ENCODE measurements at regions not wholly inside any gene's neighbourhood (a gene's known extent, or its start where the extent isn't known, plus 50 kb on each side); places are given as distances from the start of the nearest gene placed in this dataset.

DNA sequence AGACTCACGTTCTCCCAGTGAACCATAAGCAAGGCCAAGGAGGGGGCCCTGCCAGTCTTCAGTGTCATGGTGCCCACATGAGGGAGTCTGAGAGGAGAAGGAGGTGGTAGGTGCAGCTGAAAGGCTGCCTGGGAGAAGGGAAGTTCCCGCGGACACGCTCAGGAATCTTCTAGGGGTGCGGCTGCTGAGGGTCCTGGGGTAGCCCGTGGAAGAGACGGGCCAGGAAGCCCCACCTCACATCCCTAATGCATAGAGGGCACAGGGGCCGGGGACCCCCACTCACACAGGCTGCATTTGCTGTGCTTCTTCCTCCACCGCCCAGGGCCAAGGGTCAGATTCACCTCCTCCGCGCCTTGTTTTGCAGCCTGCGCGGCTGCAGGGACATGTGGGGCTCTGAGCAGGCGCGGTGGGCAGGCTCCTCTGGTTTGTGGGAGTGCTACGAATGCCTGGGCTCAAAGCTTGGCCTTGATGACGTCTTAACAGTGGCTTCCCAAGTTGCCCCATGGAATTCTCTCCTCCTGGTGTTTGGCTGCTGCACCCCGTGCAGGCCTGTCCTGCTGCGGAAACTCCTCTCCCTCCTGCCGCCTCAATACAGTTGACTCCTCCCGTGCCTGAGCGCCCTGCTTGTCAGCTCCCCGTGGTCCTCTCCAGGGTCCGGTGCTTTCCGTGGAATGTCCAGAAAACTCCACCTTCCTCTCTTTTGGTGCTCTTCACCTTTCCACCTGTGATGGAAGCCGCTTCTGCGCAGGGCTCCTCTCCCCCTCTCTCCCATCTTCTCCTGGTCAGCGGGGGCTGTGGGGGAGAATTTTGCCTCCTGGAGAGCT, 95.7 kb downstream of the VAPA start:
- no peak for DNase-seq (ENCODE audit: low read depth in 4 of 4, low spot score in 3 of 4)

DNA sequence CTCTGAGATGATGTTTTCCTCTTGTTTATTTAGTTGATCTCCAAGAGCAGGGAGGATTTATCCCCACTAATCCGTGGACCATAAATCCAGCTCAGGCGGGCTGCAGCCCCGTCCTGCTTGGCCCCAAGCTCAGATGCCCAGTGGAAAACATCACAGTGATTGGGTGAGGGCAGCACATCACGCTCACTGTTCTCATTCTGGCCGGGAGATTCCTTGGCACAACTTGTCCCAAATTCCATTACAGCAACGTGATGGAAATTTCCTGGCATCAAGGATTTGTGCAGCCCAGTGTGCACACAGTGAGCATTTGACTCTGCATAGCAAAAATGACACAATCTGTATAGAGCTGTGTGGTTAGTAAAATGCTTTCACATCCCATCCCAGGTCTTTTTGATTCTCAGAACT, 96.8 kb downstream of the VAPA start:
- no peak for DNase-seq (ENCODE audit: low read depth in 4 of 4, low spot score in 3 of 4)

DNA sequence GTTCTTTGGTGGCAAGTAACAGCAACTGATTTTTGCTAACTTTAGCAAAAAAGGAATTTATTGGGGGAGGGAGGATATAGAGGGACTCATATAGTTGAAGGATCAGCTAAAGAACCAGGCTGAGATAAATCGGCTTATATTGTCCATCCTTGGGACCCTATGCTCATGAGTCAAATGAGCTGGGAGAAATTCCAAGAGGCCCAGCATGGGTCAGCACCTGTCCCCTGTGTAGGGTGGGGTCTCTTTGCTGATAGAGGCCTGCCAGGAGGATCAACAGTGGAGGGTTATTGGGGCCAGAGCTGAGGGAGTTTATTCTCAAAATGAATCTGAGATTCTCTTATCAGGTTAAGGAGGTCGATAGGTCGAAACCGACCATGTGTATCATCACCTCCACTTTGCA, 97.2 kb downstream of the VAPA start:
- no peak for DNase-seq (ENCODE audit: low read depth in 4 of 4, low spot score in 3 of 4)

DNA sequence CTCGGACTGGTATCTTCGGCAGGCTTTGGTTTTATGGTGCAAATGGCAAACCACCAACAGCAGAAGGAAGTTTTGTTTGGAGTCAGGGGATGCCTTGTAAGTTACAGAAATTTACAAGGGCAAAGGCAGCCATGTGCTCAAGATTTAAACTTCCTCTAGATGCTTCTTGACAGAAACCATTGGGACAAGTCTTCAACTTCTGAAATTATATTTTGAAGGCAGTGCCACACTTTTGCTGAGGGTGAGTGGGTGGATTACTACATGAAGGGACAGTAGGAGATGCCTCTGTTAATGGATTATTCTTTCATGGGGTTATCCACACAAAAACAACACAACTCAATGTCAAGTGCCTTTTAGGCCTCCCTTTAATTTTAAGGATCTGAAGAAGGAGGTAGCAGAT, 97.9 kb downstream of the VAPA start:
- no peak for DNase-seq (ENCODE audit: low read depth in 4 of 4, low spot score in 3 of 4)

DNA sequence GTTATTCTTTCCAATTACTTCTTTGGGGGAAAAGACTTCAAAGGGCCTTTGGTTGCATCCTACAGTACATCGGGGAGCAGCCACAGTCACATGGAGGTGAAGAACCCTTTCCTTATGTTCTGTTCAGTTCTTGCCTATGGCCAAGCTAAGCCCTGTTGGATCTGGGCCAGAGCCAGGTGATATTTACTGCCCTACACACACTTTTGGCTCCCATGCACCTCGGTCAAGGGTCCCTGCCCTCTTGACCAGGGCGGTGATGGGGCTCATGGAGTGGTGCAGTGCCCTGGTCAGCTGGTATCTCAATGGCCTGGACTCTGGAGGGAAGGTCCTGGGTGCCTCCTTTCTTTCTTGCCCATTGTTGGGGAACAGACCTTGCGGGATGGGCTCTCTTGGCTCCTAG, 98.7 kb downstream of the VAPA start:
- no peak for DNase-seq (ENCODE audit: low read depth in 4 of 4, low spot score in 3 of 4)

DNA sequence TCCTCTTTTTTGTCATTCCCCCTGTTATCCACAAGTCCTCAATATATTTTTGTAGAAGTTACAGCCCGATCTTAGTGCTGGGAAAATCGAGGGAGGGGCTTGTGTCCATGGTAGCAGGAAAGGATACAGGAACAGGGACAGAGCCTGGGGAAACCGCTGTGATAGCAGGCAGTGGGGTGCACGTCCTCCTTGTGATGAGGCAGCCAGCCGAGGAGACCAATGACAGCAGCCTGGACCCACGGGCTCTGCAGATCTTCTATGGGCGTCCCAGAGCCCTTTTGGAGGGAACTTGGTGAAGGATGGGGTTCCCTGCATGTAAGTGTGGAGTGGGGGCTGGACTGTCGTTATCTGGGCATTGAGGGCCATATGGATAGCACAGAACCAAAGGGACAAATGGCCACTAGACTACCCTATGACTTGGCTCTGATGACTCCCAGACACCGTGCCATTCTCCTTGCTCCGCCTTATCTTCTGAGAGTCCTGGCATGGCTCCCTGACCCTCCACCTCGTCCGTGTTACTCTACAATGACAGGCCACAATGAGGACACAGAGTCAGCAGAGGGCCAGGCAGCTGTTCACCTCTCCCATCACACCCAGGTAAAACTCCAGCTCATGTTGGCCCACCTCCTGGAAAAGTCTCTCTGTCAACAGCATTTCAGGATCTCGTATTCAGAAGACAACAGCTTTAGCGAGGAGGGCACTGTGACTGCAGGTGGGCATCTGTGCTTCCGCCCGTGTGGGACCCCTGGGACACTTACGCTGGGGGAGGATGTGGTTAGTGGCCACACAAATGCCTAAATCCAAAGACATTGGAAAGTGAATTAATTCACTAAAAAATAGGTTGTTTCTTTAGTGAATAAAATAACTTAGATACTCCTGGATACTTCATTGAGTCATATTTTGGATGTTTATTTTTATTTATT, 100.1 kb downstream of the VAPA start:
- no peak for DNase-seq (ENCODE audit: low read depth in 4 of 4, low spot score in 3 of 4)

DNA sequence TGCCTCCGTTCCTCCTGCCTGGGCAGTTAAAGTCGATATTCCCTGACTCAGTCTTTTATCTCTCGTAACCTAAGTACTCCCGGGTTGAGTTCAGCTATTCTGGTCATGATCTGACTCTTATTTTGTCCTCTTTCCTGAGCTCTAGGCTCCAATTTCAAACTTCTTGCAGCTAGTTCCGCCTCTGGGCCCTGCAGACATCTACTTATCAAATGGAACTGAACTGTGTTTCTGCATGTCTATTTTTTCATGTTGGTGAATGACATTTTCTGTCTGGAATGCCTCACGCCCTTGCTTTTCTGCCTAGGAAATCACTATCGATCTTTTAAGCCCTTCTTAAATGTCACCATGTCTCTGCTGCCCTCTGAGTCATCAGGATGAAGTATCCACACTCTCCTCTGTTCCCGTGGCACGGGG, 101.5 kb downstream of the VAPA start:
- no peak for DNase-seq (ENCODE audit: low read depth in 4 of 4, low spot score in 3 of 4)

DNA sequence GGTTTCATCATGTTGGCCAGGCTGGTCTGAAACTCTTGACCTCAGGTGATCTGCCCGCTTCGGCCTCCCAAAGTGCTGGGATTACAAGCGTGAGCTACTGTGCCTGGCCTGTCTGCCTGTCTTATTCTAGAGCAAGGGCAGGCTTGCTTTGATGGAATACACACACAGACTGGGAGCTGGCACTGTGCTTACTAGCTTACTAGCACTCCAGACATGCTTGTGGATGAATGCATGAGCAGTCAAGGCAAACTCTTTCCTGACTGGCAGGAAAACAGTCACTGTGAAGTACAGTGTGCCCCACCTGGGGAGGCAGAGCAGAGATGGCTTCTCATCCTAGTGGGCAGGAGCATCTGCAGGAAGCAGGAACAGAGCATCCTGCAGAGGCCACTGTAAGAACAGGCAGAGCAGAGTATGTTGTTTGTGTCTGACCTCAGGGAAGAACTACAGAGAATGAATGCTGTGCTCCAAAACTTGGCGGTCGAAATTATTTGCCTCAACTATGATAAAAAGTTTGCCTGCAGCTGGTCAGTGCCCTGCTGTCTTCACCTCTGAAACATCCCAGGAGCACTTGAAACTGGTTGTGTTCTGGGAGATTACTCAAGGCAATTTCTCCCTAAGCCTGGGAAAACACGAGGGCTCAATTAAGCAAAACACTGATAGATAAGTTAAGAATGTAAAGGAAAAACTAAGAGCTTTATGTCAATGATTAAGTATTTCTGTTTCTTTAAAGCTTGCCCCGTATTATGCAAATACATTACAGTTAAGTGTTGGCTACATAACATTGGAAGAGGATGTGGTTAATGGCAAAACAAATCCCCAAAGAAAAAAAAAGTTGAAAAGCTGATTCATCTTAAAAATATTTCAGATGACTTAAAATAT, 102.4 kb downstream of the VAPA start:
- no peak for DNase-seq (ENCODE audit: low read depth in 4 of 4, low spot score in 3 of 4)

DNA sequence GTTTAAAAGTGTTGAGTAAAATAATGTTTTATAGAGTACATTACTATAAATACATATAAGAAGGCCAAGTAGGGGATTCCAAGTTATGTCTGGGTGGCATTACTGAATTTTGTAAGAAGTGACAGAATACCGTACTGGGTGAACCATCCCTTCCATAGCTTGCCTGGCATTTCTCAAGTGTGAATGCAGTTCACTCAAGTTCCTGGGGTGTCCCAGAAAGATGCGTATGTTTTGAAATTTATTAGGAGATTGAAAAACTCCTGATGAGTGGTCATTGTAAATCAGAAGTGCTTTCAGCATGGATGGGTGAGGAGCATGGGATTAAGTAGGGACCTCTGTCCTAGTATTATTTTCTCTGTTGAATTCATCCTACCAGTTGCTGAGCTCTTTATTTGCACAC, 103.2 kb downstream of the VAPA start:
- DNase-seq (ENCODE audit: low read depth in 4 of 4, low spot score in 3 of 4): no peak

DNA sequence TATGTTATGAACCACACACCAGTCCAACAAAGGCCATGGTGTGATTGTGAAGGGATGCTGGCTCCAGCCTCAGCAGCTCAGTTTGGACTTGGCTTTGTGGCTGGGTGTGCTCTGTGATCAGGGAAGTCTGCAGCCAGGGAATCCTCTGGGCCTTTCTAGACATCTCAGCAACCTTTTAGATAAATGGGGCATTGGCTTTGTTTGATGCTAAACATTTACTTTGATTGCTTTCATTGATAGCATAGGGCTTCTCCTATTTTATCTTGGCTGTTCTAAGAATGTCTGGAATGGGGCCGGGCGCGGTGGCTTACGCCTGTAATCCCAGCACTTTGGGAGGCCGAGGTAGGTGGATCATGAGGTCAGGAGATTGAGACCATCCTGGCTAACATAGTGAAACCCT, 104.5 kb downstream of the VAPA start:
- no peak for DNase-seq (ENCODE audit: low read depth in 4 of 4, low spot score in 3 of 4)

DNA sequence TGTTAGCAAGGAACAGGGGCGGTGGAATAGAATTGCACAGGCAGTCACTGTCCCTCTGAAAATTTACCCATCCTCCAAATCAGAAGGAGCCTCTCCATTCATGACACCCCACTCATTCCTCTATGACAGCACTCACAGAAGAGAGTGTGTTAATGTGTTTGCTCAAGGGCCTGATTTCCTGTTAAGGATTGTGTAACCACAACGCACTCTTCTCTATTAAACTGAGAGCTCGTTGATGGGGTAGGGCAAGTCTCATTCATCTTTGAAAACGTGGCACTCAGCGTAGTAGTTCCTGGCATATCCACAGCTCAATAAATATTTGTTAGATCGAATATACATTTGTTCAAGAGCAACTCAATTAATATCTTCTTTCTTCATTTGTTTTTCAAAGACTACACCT, 106.4 kb downstream of the VAPA start:
- DNase-seq (ENCODE audit: low read depth in 4 of 4, low spot score in 3 of 4): no peak

DNA sequence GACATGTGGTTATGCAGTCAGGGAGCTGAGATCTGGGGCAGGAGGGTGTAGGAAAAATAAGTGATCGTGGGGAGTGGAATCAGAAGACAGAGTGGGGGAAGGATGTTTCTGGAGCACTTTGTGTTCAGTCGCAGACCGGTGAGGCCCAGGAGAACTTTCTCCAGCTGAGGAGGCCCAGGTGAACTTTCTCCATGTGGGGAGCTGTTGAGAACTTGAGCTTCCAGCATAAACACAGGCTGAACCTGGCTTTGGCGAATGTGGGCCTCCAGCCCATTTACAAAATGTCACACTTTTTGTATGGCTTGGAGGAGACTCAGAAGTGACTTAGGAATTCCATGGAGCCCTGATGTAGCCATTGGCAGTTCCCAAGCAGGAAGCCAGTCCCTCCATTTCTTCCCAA, 108.5 kb downstream of the VAPA start:
- DNase-seq (ENCODE audit: low read depth in 4 of 4, low spot score in 3 of 4): no peak

DNA sequence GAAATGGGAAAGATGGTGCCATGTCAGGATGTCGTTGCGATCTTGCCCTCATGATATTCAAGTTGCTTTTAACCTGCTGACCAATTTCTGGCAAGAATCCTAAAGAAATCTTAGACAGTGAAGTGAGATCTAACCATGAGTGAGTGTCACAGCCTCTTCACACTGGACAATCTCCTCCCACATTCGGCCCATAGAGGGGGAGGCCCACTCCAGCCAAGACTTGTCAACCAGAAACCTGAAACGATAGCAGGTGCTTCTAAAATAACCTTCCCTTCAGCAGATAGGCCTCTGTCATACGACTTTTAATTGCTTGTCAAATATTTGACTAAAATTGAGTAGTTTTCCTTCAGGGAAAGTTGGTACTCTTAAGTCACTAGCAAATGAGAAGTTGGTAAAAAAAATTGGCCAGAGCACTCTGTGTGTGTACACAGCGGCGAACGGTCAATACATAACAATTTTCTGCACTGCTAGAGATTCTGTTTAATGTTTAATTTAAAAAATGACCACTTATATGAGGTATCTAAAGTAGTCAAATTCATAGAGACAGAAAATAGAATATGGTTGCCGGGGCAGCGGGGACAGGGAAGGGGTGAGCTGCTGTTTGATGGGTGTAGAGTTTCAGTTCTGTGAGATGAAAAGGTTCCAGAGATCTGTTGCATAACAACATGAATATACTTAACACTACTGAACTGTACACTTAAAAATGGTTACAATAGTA, 110.2 kb downstream of the VAPA start:
- DNase-seq (ENCODE audit: low read depth in 4 of 4, low spot score in 3 of 4): no peak

DNA sequence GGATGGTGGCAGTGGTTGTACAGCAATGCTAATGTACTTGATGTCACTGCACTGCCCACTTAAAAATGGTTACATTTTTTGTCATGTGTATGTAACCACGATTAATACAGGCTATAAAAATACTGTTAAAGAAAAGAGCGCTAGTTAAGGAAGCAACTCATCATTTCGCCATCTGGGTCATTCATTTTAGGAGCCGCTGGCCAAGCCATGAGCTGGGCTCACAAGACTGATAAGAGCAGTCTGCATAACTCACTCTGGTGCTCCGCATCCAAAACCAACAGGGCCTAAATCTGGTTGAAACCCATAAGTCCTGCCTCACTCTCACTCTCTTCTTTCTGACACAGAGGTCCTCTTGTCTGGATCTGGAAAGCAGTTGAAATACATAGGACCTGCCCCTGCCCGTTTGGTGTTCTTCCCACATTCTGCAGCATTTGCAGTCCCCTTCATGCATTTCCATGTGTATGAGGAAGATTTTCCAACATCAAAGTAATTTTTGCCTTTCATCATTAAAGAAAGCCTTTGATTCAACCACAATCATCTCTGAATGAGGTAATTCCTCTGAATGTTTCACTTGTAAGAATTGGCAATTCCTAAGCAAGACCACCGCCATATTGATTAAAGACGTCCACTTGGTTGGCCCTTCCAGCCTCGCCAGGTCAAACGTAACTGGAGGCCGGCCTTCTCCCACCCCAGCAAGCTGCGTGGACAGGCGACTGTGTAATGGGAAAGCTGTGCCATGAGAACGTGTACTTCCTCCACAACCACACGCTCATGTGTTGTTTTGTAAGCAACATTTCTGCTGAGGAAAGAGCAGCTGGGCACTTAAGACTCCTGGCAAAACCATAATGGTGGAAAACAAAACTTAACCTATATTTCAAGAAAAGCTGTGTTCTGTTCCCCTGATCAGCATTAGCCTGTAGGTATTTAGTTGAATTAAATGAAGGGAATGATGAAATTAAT, 112.2 kb downstream of the VAPA start:
- DNase-seq (ENCODE audit: low read depth in 4 of 4, low spot score in 3 of 4): no peak

DNA sequence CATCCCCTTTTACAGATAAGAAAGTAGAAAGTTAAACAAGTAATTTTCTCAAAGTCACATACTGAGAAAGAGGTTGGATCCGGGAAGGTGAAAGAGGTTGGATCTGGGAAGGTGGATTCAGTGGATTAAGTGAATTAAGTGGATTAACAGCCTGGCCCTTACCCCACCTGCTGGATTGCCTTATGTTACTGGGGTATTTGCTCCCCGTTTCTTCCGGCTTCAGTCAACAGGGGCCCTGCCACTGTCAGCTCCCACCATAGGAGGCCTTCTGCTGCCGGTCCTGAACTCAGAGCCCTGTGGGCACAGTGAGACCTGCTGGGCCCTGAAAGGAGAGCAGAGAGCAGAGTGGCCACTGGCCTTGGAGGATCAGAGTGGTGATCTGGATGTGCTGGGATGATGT, 113.2 kb downstream of the VAPA start:
- DNase-seq (ENCODE audit: low read depth in 4 of 4, low spot score in 3 of 4): no peak

DNA sequence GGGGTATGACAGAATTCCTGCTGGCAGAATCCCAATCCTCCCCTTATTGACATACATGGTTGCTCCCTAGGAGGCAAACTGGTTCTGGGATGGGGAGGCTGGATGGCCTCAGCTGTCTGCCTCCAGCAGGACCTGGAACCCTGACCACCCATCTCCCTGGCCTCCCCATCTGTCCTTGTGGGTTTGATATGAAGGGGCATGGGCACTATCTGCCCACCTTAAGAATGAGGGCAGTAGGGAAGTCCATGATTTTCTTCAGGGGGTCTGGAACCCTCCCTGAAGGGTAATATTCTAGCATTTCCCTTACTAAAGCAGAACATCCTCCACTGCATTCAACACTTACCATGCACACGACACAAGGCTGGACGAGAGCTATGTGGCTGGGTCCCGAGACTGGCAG, 113.6 kb downstream of the VAPA start:
- no peak for DNase-seq (ENCODE audit: low read depth in 4 of 4, low spot score in 3 of 4)

DNA sequence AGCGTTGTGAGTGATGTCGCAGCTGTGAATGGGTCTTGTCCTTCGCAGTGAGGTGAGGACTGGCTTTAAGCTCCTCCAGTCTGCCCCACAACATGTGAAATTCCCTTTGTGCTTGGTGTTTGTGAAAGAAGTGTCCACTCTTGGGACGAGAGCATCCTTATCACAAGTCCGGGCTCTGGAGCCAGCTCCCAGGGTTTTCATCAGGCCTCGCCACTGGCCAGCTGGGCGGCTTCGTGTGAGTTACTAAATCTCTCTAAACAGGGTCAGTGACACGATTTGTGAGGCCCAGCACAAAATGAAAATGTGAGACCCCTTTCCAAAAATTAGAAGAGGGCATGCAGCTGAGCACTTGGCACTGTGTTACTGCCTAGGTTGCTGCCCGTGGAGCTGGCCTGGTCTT, 115.9 kb downstream of the VAPA start:
- no peak for DNase-seq (ENCODE audit: low read depth in 4 of 4, low spot score in 3 of 4)

DNA sequence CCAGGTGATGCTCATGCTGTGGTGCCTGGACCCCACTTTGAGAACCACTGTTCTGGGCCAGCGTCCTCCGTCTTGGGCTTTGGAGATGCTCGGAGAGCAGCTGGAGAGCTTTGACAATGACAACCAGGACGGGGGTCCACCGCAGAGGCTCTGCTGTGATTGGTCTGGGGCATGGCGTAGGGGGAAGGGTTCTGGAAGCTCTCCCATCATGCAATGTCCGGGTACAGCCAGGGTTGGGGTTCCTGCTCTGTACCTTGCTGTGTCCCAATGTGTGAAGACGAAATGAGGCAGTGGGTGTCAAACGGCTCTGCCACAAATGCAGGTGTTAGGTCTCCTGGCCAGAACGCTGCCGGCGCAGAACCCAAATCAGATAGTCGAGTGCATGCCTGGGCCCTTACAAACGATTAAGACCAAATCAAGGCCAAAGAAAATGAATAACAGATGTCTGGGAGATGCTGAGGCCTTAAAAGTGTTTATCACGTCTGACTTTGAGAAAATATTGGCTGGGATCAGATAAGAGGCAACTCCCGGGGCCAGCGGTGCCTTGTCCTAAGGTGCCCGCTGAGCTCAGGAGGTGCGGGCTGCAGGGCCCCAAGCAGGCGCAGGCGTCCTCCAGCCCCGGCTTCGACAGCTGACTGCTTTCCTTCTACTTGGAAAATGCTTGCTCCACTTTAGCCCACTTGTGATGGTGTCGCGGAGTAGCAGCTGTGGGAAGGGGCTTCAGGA, 117.2 kb downstream of the VAPA start:
- no peak for DNase-seq (ENCODE audit: low read depth in 4 of 4, low spot score in 3 of 4)

Data from right renal pelvis (tissue), 4 donors.